Caki2 (cell line): ENCODE measurements at regions not wholly inside any gene's neighbourhood (a gene's known extent, or its start where the extent isn't known, plus 50 kb on each side); places are given as distances from the start of the nearest gene placed in this dataset.
"Not testable (repeated sequence)": the region's sequence is repeated elsewhere in the genome, so short reads cannot be mapped to it uniquely, and the experiment has no call there.

Source experiments
- DNase-seq: peaks from one replicate; pipeline ENCODE4 v3.0.0-alpha.2; 2015; ENCODE audit warnings: low read depth
- in situ Hi-C: cut with HindIII; loops from 2 replicates; pipeline ENCODE4 v1.10.0; 2016; ENCODE audit warnings: low sequenced_read_pairs, low pct_unique_long_range_greater_than_20kb, mixed read lengths

GRCh38 chr6:150493552-150493951 is 106.1 kb upstream of the PLEKHG1 start:
- DNase-seq, in situ Hi-C loops: not testable (repeated sequence)

GRCh38 chr6:150494241-150494640 is 105.4 kb upstream of the PLEKHG1 start:
- in situ Hi-C loops: no loop called here
- no peak for DNase-seq

GRCh38 chr6:150495126-150495525 is 104.6 kb upstream of the PLEKHG1 start:
- in situ Hi-C loops: no loop called here

GRCh38 chr6:150496629-150497028 is 103.1 kb upstream of the PLEKHG1 start:
- in situ Hi-C loops: no loop called here
- DNase-seq: no peak

More at GRCh38 chr6:150495126-150495525, 104.6 kb upstream of the PLEKHG1 start:
- DNase-seq: no peak

DNA sequence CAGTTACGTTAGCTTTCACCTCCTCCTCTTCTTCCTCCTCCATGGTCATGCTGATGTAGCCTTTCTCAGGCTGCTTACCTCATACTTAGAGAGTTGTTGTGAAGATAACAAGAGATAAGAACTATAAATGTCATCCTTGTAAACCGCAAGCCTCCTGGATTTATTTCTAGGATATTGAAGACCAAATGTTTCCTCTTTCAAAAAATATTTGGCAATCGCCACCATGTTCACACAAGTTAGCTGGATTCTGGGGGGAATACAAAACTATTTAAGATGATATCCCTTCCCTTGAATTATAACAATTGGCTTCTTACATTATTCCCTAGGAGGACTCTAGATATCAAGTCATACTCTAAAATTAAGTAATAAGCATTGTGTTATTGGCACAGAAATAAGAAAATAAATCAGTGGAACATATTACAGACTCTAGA is 99.8 kb upstream of the PLEKHG1 start:
- in situ Hi-C loops: no loop called here

DNA sequence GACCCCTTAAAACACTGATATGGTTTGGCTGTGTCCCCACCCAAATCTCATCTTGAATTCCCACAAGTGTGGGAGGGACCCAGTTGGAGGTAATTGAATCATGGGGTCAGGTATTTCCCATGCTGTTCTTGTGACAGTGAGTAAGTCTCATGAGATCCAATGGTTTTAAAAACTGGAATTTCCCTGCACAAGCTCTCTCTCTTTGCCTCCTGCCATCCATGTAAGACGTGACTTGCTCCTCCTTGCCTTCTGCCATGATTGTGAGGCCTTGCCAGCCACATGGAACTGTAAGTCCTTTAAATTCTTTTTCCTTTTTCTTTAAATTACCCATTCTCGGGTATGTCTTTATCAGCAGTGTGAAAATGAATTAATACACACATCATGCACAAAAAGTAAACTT is 99.1 kb upstream of the PLEKHG1 start:
- in situ Hi-C loops, DNase-seq: not testable (repeated sequence)

More for the DNA sequence above, 99.8 kb upstream of the PLEKHG1 start:
- DNase-seq: no peak

GRCh38 chr6:150503041-150503440 is 96.6 kb upstream of the PLEKHG1 start:
- in situ Hi-C loops: no loop called here

DNA sequence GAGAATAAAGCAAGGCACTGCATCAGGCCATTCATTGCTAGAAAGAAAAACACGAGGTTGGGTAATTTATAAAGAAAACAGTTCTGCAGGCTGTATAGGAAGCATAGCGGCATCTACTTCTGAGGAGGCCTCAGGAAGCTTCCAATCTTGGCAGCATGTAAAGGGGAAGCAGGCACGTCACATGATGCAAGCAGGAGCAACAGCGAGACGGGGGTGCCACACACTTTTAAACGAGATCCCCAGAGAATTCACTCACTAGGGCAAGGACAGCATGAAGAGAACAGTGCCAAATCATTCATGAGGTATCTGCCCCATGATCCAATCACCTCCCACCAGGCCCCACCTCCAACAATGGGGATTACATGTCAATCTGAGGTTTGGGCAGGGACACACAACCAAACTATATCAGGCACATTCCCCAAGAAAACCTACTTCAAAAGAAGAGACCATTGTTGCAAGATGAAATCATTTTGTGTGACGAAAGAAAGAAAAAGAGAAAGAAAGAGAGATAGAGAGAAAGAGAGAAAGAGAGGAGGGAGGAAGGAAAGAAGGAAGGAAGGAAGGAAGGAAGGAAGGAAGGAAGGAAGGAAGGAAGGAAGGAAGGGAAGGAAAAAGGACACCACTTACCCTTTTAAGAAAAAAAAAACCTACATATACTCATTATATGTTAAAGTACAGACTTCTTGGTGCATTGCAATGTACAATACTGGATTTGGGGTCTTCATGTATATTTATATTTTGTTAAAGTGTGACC is 95.9 kb upstream of the PLEKHG1 start:
- in situ Hi-C loops: no loop called here
- no peak for DNase-seq

More at GRCh38 chr6:150503041-150503440, 96.6 kb upstream of the PLEKHG1 start:
- no peak for DNase-seq

- in situ Hi-C loops, DNase-seq: not testable (repeated sequence)
These were observed 92.3 kb upstream of the PLEKHG1 start for GRCh38 chr6:150507361-150507760.

- DNase-seq: no peak
- in situ Hi-C loops: no loop called here
These were observed 89.1 kb upstream of the PLEKHG1 start for GRCh38 chr6:150510576-150510975.

- in situ Hi-C loops: no loop called here
- DNase-seq: no peak
These were observed 88.4 kb upstream of the PLEKHG1 start for GRCh38 chr6:150511313-150511712.

DNA sequence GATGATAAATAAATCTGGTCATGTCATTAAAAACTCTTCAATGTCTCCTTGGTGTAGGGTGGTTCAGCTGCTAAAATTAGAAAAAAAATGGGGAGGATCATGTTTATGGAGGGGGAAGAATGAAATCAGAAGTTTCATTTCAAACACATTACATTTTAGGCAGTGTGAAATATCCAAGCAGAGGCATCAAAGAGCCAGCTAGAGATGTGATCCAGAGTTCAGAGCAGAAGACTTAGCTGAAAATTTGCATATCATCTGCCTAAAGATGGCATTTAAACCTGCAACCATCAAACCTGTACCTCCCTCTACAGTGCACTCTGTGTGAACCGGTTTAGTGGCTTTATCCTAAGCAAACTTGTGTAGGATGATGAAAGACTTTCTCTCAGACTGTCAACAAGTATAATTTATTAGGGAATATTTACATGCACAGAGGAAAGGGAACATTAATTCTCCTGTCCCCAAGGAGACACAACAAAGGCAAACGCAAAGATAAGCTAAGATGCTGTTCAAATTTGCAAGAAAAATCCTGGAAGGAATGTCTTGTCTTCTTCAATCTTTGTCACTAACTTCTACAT is 84.8 kb upstream of the PLEKHG1 start:
- DNase-seq: no peak
- in situ Hi-C loops: no loop called here

GRCh38 chr6:150516199-150516598 is 83.5 kb upstream of the PLEKHG1 start:
- DNase-seq: no peak
- in situ Hi-C loops: no loop called here

DNA sequence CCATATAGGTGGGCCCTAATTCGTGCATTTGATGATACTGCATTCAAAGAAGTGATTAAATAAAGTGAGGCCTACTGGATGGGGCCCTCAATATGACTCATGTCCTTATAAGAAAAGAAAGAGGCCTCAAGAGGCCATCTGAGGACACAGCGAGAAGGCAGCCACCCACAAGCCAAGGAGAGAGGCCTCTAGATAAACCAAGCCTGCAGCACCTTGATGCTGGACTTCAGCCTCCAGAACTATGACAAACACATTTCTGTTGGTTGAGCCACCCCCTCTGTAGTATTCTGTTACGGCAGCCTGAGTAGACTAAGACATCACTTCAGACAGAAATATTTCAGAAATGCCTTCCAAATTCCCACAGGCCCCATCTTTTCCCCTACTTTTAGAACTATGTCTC is 82.5 kb upstream of the PLEKHG1 start:
- in situ Hi-C loops: no loop called here
- no peak for DNase-seq

GRCh38 chr6:150521482-150521881 is 78.2 kb upstream of the PLEKHG1 start:
- DNase-seq: no peak
- in situ Hi-C loops: no loop called here

GRCh38 chr6:150523216-150523615 is 76.5 kb upstream of the PLEKHG1 start:
- in situ Hi-C loops, DNase-seq: not testable (repeated sequence)

- in situ Hi-C loops: no loop called here
- DNase-seq: no peak
These were observed 74.4 kb upstream of the PLEKHG1 start for GRCh38 chr6:150525300-150525699.

GRCh38 chr6:150527100-150527499 is 72.6 kb upstream of the PLEKHG1 start:
- in situ Hi-C loops: no loop called here
- DNase-seq: no peak

DNA sequence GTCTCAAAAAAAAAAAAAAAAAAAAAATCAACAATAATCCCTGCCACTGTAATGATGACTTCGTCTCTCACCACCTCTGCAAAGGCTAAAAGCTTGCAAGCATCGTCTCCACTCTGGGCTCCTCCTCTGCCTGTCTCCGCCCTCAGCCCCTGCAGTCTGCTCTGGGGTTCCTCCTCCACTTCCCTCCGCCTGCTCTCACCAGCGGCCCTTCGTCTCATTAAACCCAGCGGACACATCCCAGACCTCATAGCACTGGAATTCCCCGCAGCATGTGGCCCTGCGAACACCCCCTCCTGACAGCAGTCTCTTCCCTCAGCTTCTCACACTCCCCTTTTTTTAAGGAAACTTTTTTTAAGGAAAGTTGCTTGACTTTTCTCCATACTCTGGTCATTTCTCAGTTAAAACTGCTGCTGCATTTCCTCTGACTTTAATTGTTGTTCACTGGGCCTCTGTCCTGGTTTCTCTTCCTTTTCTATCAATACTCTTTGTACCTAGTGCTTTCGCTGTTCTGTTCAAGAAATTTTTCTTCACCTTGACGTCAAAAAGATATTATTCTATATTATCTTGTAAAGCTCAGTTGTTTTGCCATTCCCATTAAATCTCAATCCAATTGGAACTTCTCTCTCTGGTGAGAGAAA is 70.9 kb upstream of the PLEKHG1 start:
- no peak for DNase-seq
- in situ Hi-C loops: no loop called here
